Esophagus squamous epithelium (tissue), 5 donors: ENCODE measurements at regions not wholly inside any gene's neighbourhood (a gene's known extent, or its start where the extent isn't known, plus 50 kb on each side); places are given as distances from the start of the nearest gene placed in this dataset.

Experiments
- DNase-seq: peaks from one replicate; lab custom pipeline; 2025; lab: John Stamatoyannopoulos, UW
- H3K27ac ChIP-seq, 4 donors: fragments of 200-600 bp; sonication (generic); one replicate each; pipeline ENCODE4 v1.5.1; 2016 to 2019; ENCODE audit warnings: mild to moderate bottlenecking in 1 of 4
- H3K27me3 ChIP-seq, 4 donors: fragments of 200-600 bp; sonication (generic); 1 replicate in 3 of 4; 2 replicates in 1 of 4; pipeline versions ENCODE4 v1.5.1 to v1.6.0; 2017 to 2021; ENCODE audit warnings: antibody characterized with exemption in 1 of 4
- H3K36me3 ChIP-seq, 3 donors: fragments of 200-600 bp; sonication (generic); one replicate each; pipeline ENCODE4 v1.5.1; 2016 to 2019
- H3K4me1 ChIP-seq, 3 donors: fragments of 200-600 bp; sonication (generic); one replicate each; pipeline ENCODE4 v1.5.1; 2017 to 2019
- H3K4me3 ChIP-seq, 4 donors: fragments of 200-600 bp; sonication (generic); 1 replicate in 3 of 4; 2 replicates in 1 of 4; pipeline ENCODE4 v1.5.1; 2016 to 2019; ENCODE audit warnings: mild to moderate bottlenecking in 2 of 4, moderate library complexity in 1 of 4
- H3K9me3 ChIP-seq, 3 donors: fragments of 200-600 bp; sonication (generic); one replicate each; pipeline ENCODE4 v1.5.1; 2016 to 2019
- POLR2A ChIP-seq, 4 donors: fragments of 450-650 bp; IDR thresholded peaks; one replicate each; pipeline ENCODE4 v1.6.1; 2017; ENCODE audit warnings: antibody characterized with exemption in 4 of 4, mild to moderate bottlenecking in 4 of 4, moderate library complexity in 3 of 4
- WGBS, 2 donors: methylation state at CpG; one replicate each; pipeline ENCODE4 v1.1.5; 2018; 5-methylcytosine and 5-hydroxymethylcytosine counted together
- intact Hi-C: fragments of 100-400 bp; cut with DNase I; formaldehyde crosslinking; loops from one replicate; pipeline ENCODE4 v1.15.0; 2022
- TF ChIP-seq, protein P1 (sequence below), 6 experiments: fragments of 450-650 bp in 4 of 6; fragments of 200-600 bp in 2 of 6; sonication (generic) in 2 of 6; IDR thresholded peaks; one replicate each; pipeline ENCODE4 v1.5.1; 2016 to 2019; ENCODE audit warnings: antibody characterized with exemption in 6 of 6, mild to moderate bottlenecking in 4 of 6, moderate library complexity in 4 of 6
- donor health status: DM: yes; HTN: yes; CAD: no.

DNA sequence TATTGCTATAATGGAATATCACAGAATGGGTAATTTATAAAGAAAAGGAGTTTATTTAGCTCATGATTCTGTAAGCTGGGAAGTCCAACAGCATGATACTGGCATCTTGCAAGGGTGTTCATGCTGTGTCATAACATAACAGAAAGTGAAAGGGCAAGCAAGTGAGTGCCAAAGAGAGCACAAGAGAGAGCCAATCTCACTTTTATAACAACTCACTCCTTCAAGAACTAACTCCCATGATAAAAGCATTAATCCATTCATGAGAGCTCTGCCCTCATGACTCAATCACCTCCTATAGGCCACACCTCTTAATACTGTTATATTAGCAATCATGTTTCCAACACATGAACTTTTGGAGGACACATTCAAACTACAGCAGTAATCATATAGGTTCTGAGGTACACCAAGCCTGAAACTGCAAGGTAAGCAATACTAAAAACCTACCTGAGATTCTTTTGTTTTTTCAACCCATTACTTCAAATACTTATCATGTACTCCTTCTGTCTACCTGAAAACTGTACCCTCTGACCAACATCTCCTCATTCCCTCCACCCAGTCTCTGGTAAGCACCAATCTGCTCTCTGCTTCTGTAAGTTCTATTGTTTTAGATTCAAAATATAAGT lies 219.7 kb downstream of the MTERF1 start:
- no peak overlapping the region for H3K27ac ChIP-seq
- no peaks in the 10 kb centered on the region for H3K9me3 ChIP-seq
- intact Hi-C loops = no loop called here
- no peaks in the 10 kb centered on the region for H3K36me3 ChIP-seq
- H3K4me1 ChIP-seq = peaks cover 0 to 3% (median 0%) of the 10 kb centered on the region in 3 donors
- no peak for DNase-seq
- TF ChIP-seq POLR2A (IDR thresholded peaks at IDR 0.05) = no peak
- TF ChIP-seq, protein P1, sequence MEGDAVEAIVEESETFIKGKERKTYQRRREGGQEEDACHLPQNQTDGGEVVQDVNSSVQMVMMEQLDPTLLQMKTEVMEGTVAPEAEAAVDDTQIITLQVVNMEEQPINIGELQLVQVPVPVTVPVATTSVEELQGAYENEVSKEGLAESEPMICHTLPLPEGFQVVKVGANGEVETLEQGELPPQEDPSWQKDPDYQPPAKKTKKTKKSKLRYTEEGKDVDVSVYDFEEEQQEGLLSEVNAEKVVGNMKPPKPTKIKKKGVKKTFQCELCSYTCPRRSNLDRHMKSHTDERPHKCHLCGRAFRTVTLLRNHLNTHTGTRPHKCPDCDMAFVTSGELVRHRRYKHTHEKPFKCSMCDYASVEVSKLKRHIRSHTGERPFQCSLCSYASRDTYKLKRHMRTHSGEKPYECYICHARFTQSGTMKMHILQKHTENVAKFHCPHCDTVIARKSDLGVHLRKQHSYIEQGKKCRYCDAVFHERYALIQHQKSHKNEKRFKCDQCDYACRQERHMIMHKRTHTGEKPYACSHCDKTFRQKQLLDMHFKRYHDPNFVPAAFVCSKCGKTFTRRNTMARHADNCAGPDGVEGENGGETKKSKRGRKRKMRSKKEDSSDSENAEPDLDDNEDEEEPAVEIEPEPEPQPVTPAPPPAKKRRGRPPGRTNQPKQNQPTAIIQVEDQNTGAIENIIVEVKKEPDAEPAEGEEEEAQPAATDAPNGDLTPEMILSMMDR (IDR thresholded peaks at IDR 0.05) = no peak
- no peak overlapping the region for H3K4me3 ChIP-seq
- H3K27me3 ChIP-seq = no peaks in the 10 kb centered on the region

DNA sequence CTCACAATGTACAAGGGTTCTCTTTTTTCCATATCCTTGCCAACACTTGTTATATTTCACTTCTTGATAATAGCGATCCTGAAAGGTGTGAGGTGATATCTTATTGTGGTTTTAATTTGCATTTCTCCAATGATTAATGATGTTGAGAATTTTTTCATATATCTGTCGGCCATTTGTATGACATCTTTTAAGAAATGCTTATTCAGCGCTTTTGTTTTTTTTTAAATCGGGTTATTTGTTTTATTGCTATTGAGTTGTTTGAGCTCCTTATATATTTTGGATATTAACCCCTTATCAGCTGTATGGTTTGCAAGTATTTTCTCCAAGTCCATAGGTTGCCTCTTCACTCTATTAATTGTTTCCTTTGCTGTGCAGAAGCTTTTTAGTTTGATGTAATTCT lies 218.8 kb downstream of the MTERF1 start:
- H3K36me3 ChIP-seq = no peaks in the 10 kb centered on the region
- no peak for DNase-seq
- H3K4me3 ChIP-seq = no peak overlapping the region
- H3K4me1 ChIP-seq = no peaks in the 10 kb centered on the region
- no peaks in the 10 kb centered on the region for H3K9me3 ChIP-seq
- no peak overlapping the region for H3K27ac ChIP-seq
- intact Hi-C loops = no loop called here
- no peaks in the 10 kb centered on the region for H3K27me3 ChIP-seq
- no peak for TF ChIP-seq POLR2A (IDR thresholded peaks at IDR 0.05)
- TF ChIP-seq, protein P1 (IDR thresholded peaks at IDR 0.05) = no peak
- WGBS, 2 donors = 88 to 89% methylated on average over 4 of the region's 4 CpGs

DNA sequence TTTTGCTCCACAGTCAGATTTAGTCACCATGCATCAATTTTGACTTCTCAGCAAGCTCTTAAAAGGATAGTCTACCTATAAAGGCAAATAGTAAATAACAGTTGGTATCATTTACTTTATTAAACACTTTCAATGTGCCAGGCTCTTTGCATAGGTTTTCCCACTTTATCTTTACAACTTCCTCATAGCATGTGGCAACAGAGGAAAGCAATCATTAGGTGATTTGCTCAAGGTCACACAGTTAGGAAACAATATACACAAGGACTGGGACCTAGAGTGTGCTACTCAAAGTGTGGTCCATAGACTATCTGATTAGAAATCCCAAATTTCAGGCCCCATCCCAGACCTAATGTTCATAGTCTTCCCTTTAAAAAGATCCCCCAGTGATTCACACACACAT lies 212.3 kb downstream of the MTERF1 start:
- Histone ChIP-seq H3K9me3 (no peaks in the 10 kb centered on the region), H3K4me1 (no peaks in the 10 kb centered on the region), H3K4me3 (no peak overlapping the region), H3K27ac (no peak overlapping the region), H3K36me3 (no peaks in the 10 kb centered on the region), H3K27me3 (no peaks in the 10 kb centered on the region)
- DNase-seq = no peak
- intact Hi-C loops = no loop called here
- no peak for TF ChIP-seq POLR2A (IDR thresholded peaks at IDR 0.05)
- TF ChIP-seq, protein P1 (IDR thresholded peaks at IDR 0.05) = no peak

DNA sequence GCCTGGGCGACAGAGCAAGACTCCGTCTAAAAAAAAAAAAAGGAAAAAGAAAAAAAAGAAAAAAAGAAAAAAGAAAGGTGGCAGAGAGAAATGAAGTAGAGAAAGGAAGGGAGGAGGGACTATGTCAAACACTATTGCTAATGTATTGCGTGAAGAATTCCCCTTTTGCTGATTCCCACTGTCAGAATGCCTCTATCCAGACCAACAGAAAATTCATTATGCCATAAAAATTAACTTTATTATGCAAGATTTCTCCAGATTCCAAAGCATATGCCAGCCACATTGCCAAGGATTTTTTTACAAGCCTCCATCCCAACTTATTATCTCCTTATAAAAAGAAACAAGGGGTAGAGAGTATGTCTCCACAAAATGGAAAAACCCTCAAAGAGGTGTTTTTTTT lies 209.3 kb downstream of the MTERF1 start:
- Histone ChIP-seq H3K4me3 (no peak overlapping the region), H3K27ac (no peak overlapping the region), H3K36me3 (no peaks in the 10 kb centered on the region), H3K27me3 (no peaks in the 10 kb centered on the region), H3K4me1 (no peaks in the 10 kb centered on the region), H3K9me3 (no peaks in the 10 kb centered on the region)
- 89 to 97% methylated on average over 2 of the region's 3 CpGs for WGBS, 2 donors
- intact Hi-C loops = no loop called here
- no peak for DNase-seq
- TF ChIP-seq, protein P1 (IDR thresholded peaks at IDR 0.05) = no peak
- no peak for TF ChIP-seq POLR2A (IDR thresholded peaks at IDR 0.05)

DNA sequence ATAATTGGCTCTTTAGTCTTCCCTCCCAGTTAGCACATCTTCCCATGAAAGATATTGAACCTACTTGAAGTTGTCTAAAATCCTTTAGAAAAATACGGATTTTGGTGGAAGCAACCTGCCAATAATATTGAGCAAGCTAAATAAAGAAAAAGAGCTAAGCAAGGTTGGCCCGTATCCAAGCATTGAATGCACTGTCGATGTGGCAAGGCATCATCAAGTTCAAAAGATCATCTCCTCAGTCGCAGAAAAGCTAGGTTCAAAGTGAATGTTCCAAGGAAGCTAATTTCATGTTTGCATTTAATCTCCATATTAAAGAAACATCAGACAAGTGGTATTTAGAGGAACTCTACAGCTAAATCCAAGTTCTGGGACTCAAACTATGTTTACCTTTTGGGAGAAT lies 206.0 kb downstream of the MTERF1 start:
- Histone ChIP-seq H3K9me3 (no peaks in the 10 kb centered on the region), H3K4me1 (no peaks in the 10 kb centered on the region), H3K27me3 (no peaks in the 10 kb centered on the region), H3K27ac (no peak overlapping the region), H3K4me3 (no peak overlapping the region), H3K36me3 (no peaks in the 10 kb centered on the region)
- TF ChIP-seq, protein P1 (IDR thresholded peaks at IDR 0.05) = no peak
- no peak for TF ChIP-seq POLR2A (IDR thresholded peaks at IDR 0.05)
- 55 to 56% methylated on average over 4 of the region's 4 CpGs for WGBS, 2 donors
- intact Hi-C loops = no loop called here
- DNase-seq = no peak
